Ammon's horn (tissue), 1 donor: ENCODE measurements at regions not wholly inside any gene's neighbourhood (a gene's known extent, or its start where the extent isn't known, plus 50 kb on each side); places are given as distances from the start of the nearest gene placed in this dataset.
A peak's percentile ranks its signal among the peaks of the same experiment; 100 is the strongest.
"Not testable (repeated sequence)": the region's sequence is repeated elsewhere in the genome, so short reads cannot be mapped to it uniquely, and the experiment has no call there.

Source experiments
- DNase-seq: peaks from one replicate; pipeline ENCODE4 v3.0.0-alpha.2; 2016; ENCODE audit warnings: low spot score

DNA sequence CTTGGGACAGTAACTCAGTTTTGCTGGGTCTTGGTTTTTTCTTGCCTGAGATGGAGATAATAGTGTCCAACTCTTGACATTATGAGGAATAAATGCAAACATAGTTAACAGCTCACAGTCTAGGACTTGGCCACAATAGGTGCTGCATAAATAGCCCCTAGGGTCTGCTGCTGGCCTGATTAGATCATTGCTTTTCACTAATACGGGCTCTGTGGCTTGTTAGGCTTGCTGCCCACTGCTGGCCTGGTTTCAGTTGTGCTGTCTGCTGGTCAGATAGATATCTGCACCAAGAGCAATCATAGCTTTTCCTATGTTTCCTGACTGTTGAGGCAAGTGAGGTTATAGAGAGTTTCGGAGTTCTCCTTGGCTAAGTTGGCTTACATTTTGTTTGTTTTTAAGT lies 246.1 kb downstream of the DNAJB9 start:
- DNase-seq = no peak

DNA sequence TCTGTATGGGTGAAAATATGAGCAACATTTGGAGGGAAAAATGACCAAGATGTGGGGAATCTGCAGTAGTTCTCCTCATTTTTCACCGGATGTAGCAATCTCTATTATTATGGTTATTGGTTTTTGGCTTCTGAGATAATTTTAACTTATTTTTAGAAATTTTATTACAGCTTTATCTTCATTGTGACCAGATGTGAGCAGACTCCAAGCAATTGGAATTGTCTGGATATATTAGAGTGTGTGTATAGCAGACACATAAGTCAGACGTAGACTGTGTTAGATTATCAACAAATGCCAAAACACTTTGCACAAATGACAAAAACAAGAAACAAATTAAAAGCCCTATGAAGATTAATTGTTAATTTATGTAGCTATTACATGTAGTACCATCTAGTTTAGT lies 249.1 kb downstream of the DNAJB9 start:
- DNase-seq = no peak

DNA sequence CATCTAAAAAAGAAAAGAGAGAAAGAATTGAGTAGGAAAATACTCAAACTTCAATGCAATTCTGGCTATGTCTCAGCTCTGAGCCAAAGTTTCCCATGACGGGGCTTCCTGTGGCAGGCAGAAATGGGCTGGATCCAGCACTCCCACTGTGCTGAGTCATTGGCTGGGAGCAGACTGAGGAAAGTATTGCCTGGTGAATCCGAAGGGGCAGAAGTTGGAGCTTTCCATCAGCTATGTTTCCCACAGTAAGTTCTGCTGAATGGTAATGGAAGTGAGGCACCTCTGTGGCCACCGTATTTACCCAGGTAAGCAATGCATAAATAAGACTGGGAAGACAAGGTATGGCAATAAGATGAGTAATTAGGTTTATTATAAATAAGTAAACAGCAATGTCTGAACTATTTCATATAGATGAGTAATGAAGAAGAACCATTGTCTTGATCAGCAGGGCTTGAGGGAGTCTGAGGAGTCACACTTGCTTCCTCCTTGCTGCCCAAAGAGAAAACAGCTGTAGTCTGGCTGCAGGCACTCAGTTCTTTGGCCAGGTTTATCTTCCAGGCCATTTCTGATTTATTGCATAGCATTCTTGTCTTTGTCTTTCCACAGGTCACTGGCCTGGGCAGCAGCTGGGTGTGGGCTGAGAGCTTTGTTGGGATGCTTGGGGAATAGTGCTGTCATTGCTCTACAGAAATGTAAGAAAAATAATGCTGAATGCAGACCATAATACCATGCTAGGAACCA lies 255.3 kb downstream of the DNAJB9 start:
- DNase-seq = peak; percentile 35

DNA sequence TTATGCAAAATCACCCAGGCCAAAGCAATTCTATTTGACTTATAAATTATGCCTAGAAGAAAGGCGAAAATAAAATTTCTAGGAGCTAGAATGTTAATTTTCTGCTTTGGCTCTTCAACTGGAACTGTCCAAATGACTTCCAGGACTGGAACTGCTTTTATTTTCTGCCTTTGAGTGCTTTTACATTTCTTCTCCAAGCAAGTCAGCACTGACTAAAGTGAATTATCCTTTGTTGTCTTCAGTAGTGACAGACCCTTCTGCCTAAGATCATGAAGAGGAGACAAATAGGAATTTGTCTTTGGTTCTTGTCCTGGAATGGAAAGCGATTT lies 255.9 kb downstream of the DNAJB9 start:
- DNase-seq = no peak

DNA sequence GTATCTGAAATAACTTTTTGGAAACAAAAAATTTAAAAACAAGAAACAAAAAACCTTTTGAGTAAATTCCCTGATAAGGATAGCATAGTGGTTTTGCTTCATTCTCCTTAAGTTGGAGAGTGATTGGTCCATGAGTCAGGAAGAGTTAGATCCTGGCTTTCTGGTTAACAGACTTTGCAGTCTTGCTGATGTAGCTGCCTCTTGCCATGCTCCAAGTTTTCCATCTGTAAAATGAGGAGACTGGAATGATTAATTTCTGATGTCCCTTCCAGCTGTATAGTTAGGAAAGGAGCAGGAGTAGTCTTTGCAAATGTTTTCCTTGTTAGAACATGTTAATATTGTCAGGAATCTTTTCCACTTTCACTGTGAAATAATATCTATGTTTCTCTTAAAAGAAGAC lies 266.6 kb downstream of the DNAJB9 start:
- DNase-seq = no peak

DNA sequence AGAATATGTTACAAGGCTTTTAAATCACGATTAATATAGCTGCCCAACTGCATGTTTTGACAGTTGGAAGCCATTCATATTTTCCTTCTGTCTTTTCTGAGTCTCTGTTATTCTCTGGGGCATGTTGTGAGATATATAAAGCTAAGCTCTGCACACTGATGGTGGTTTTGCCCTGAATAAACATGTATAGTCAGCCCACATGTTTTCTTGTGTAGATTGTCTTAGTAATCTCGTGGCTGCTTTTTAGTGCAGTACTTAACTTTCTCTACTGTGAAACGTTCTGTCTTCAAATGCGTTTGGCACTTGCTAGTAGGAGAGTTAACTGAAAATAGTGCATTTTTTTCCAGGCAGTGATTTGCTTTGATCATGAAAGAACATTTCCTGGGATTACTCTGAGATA lies 268.5 kb downstream of the DNAJB9 start:
- peak; percentile 15 for DNase-seq

DNA sequence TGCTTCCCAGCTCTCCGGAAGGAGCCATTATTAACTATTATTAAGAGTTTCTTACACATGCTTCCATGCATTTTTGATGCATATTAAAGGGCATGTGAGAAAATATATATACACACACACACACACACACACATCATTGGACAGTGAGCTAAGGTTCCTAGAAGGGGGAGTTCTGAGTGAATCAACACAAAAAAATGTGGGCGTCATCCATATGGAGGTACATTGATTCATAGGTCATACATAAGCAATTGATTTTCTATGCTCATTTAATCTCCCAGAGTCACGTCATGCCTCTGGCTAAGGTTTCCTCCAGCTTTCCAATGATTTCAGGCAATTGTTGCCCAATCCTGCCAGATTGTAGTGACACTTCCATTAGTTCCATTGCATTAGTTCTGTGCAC lies 269.4 kb downstream of the DNAJB9 start:
- no peak for DNase-seq

DNA sequence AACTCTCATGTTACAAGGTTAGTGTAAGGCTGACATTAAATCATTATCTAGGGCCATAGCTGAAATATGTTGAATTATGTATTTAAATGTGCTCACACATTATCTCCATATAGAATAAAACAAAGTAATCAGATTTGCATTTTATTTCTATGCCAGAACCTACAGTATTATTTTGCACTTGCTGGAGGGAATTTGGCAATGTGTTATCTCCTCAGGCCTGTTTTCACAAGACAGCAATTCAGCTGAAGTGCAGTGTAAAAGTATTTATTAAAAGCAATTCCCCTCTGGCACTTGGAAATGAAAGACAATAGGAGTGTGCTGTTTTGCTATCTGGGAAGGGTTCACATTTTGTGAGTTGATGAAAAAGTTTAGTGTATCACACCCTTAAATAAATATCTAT lies 276.3 kb downstream of the DNAJB9 start:
- DNase-seq = no peak

DNA sequence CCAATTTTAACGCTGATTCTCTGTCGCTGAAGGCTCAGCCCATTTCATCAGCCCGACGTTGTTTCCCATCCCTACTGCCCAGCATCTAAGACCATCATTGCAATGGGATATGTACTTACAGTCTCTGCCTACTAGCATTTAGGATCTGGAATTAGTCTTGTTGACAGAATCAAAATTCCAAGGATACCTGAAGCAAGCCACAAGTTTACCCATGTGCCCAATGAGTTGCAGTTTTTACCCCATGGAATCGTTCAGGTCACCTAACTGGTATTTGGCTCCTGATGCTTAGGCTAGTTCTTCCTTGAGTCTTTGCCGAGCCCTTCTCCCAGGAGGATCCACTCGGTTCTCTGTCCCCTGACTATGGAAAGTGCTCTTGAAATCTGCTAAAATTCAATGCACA lies 276.8 kb downstream of the DNAJB9 start:
- no peak for DNase-seq

DNA sequence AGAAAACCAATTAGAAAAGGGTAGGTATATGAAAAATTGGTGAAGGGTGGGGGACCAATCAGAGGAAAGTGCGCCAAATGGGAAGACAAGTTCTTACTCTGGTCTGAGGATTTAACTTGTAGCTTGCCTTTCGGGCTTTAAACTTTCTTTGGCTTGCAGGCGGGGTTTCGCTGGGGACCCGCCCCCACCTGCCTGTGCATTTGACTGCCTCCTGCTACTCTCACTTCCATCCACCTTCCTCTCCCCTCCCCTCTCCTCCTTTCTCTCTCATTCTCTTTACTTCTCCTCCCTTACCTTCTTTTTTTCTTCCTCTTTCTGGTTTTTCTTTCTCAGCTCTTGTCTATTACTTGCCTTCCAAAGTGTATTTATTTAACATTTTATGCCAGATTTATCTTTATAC lies 278.8 kb downstream of the DNAJB9 start:
- DNase-seq = no peak

DNA sequence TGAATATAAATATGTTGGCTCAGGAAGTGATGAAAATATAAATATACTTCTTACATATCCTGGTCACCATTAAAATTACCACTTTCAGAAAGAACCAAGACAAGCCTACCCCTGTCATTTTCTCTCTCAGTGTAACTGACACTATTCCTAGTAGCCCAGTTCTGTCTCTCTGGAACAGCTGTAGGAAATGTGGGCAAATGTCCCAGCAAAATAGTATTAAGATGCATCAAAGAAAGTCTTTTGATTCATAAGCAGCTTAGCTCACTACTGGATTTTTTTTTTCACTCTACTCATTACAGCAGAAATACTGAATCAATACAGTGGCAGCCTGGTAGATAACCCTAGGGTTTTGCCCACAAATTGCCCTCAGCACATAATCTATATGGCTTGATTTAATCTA lies 290.9 kb downstream of the DNAJB9 start:
- no peak for DNase-seq

DNA sequence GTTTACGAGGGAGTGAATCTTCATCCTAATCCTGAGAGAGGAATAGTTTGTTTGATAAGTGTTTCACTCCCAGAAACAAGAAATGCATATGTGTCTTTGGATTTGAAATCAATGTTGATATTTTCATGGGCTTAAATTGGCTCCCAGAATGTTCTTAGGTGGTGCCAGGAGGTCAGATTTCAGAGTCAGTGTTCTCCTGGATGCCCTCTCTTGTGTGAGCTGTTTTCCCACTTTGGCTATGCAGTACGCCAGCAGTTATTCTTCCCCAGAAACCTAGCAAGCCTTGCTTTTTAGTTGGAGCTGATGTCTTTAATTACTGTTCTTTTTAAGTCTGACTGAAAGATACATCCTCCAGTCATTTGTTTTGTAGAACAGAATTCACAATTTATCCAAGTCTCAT lies 291.4 kb downstream of the DNAJB9 start:
- no peak for DNase-seq

DNA sequence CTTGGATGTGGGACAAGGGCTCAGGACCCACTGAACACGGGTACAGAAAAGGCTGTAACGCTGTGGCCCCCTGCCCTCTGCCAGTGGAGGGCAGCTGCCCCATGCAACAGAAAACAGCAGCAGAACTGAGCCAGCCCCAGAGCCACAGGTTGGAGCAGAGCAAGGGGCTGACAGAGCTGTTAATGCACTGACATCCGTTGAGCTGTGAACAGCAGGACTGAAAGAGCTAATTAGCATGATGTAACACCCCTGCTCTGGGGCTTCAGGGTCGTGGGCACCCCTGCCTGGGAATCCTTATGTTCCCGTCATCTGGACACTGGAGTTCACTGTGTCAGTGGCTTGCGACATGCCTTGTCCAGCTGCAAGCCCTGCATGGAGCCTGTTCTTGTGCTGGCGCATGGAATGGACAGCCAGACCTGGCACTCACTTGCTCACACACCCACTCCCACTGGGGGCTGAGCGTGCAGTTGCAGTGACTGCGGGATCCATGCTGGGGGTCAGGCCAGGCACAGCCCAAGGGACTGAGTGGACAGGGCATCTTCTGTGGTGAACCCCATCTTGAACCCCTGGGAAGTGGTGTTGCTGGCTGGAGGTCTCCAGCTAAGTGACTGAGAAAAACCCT lies 293.7 kb downstream of the DNAJB9 start:
- no peak for DNase-seq

DNA sequence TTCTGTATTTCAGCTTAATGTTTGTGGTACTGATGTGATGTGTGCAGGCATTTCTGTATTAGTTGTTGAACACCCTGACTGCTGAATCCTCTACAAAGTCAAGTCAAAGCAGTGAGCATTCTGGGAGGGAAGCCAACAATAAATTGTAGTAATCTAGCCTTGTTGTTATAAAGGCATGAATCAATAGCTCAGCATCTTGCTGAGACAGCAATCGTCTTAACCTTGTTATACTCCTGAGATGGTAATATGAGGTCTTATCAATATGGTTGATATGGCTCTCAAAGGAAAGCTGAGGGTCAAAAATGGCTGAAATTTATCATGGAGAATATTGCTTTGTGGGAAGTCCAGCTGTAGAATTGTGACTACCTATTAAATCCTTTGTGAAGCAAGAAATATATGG lies 299.4 kb downstream of the DNAJB9 start:
- no peak for DNase-seq

DNA sequence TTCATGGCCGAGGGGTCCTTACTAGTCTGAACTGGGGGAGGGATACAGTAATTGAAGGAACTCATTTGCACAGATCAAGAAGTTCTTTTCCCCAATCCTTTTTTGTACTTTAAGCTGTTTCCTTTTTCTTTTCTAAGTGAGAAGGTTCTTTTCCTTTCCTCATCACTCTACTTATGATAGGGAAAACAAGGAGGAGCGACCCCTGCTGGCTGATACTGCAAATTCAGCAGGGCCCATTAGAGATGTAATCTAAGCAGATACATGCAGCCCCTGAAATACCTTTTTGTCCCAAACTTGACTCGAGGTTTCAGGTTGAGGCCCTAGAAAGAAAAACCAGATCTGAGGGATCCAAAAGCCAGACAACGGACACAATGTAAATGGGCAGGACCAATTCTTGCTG lies 305.5 kb downstream of the DNAJB9 start:
- DNase-seq = no peak

DNA sequence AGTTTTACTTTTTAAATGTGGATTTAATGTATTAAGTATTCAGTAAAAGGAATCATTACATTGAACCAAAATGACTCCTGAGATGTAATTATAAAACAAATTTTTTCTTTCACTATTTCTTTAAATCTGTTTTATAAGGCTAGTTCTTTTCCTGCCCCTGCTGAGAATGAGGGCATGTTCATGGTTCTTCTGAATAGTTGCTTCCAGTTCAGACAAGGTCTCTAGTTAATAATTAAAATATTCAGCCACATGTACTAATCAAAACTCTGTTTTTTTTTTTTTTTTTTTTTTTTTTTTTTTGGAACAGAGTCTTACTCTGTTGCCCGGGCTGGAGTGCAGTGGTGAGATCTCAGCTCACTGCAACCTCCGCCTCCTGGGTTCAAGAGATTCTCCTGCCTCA lies 321.2 kb downstream of the DNAJB9 start:
- DNase-seq = no peak

DNA sequence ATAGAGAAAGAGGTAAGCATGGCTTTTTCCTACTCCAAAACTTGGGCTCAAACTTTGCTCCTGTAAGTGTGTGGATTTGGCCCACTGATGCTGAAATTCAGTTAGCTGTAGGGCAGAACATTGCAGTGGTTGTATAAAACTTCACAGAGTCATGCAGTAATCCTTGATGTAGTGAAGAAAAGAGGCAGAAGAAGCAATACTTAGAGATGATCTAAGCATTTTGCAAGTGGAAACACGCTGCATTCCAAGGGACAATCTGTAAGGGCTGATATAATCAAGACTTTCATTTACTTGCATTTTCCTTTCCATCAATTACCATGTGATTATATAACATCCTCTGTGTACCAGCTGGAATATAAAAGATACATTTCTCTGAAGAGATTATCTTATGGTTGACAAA lies 338.8 kb downstream of the DNAJB9 start:
- no peak for DNase-seq

DNA sequence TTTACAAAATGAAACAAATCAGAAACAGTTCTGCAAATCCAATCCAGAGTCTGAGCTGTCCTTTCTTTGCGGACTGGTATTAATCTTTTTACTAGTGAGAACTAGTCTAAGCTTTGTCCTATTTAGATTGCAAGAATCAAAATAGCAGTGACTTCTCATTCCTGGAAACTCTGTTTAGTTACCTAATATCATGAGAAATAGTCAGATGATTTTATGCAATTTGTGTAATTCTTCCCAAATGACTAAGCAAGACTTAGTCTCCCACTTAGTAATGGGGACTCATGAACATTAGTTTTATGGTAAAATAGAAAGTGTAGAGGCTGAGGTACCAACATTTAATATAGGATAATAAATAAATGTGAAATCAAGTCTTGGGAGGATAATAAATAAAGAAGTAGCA lies 341.3 kb downstream of the DNAJB9 start:
- no peak for DNase-seq

DNA sequence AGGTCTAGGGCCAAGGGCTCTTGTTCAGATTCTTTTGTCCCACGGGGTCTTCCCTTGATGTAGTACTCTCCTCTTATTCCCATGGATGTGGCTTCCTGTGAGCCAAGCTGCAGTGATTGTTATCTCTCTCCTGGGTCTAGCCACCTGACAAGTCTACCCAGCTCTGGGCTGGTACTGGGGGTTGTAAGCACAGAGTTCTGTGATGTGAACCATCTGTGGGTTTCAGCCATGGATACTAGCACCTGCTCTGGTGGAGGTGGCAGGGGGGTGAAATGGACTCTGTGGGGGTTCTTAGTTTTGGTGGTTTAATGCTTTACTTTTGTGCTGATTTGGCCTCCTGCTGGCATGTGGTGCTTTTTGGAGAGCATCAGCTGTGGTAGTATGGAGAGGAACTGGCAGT lies 350.8 kb downstream of the DNAJB9 start:
- no peak for DNase-seq

DNA sequence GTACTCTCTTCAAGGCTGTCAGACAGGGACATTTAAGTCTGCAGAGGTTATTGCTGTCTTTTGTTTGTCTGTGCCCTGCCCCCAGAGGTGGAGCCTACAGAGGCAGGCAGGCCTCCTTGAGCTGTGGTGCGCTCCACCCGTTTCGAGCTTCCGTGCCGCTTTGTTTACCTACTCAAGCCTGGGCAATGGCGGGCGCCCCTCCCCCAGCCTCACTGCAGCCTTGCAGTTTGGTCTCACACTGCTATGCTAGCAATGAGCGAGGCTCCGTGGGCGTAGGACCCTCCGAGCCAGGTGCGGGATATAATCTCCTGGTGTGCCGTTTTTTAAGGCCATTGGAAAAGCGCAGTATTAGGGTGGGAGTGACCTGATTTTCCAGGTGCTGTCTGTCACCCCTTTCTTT lies 373.4 kb downstream of the DNAJB9 start:
- DNase-seq = not testable (repeated sequence)

DNA sequence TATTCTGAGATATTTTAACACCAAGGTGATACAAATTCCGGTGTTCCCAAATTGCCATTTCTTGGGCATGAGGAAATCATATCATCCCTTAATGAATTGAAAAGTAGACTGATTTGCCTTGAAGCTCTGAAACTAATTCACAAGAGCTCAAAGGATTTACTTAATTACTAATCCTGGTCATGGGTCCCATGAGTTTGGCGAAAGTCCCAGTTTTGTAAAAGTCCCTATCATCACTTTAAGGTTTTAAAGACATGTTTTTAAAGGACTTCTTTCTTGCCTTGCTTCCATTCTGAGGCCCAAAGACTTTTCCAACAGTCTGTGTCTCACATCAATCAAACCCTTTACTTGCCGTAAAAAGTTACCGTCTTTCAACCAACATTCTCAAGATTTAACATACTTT lies 377.9 kb downstream of the DNAJB9 start:
- no peak for DNase-seq

DNA sequence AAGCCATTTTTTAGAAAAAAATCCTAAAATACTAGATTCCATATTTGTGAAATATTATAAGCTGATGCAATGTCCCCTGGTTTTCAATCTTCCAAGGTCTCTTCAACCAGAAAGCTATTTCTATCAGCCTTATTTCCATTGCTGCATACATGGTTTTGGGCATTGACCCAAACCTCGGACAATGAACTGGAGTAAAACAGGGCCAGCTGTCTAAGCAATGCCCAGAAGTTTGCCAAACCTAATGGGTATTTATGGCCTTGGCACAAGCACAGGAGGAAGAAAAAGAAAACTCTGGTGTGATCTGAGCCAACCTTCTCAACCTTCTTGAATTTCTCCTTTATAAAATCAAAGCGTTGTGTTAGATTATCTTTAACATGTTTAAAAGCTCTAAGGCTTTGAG lies 402.3 kb downstream of the DNAJB9 start:
- no peak for DNase-seq

DNA sequence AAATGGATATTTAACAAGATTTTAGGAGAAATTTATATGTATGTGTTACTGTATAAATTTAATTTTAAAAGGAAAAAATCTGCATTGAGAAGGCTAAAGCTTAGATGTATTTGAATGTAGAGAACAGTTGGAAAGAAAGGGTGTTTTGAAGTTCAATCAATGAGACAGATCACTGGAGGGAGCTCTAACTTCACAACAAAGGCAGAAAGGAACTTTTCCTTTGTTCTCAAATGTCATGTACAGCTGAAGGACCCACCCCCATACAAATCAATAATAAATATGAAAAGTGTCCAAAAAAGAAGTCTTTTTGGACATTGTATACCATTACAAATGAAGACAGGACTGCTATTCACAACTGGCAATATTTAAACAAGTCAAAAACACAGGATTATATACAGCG lies 403.4 kb downstream of the DNAJB9 start:
- DNase-seq = peak; percentile 8

DNA sequence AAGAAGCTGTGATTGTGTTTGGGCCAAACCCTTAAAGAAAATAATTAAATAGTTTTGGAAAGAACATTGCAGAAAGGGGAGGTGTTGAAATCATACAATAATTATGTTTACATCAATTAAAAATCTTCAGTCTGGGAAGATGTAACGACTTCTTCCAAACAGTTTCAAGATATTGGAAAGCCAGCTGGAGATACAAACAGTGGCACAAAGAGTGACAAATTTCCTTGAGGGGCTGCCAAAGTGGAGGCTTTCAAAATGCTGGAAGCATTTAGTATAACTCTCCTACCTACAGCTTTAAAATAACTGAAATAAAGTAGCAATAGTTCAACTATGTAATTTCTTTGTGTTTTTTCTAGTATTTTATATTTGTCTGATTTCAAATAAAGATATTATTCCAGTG lies 405.0 kb downstream of the DNAJB9 start:
- DNase-seq = no peak
